CD4-positive, alpha-beta T cell treated with Interleukin-17A for 4 hours (primary cell): ENCODE measurements at regions not wholly inside any gene's neighbourhood (a gene's known extent, or its start where the extent isn't known, plus 50 kb on each side); places are given as distances from the start of the nearest gene placed in this dataset.

Source experiments
- DNase-seq: peaks from one replicate; pipeline ENCODE4 v3.0.0-alpha.2; 2020; ENCODE audit warnings: mixed read lengths

GRCh38 chr11:15861256-15861655 lies 495.1 kb downstream of the SOX6 start:
- DNase-seq, result no peak

- no peak for DNase-seq
These were observed 492.9 kb downstream of the SOX6 start for GRCh38 chr11:15863411-15863810.

GRCh38 chr11:15864026-15864805 lies 492.1 kb downstream of the SOX6 start:
- no peak for DNase-seq

- no peak for DNase-seq
These were observed 490.9 kb downstream of the SOX6 start for GRCh38 chr11:15865212-15865987.

DNA sequence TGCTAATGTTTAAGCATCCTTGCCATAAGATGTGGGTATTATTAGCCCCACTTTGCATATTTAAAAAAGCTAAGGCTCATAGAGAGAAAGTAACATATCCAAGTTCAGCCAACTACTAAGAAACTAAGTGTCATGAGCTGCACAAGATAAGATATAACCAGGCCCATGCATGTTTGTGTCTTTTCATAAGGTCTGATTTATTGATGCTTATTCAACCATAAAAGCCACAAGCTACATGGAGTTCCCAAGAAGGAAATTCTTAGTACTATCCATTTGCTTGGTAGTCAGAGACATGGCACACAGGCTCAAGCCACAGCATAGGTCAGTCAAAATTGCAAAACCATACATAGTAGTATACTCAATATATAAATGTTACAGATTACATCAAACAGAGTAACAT lies 488.5 kb downstream of the SOX6 start:
- no peak for DNase-seq

GRCh38 chr11:15870911-15871310 lies 485.4 kb downstream of the SOX6 start:
- no peak for DNase-seq

GRCh38 chr11:15871904-15872626 lies 484.3 kb downstream of the SOX6 start:
- DNase-seq, result no peak

DNA sequence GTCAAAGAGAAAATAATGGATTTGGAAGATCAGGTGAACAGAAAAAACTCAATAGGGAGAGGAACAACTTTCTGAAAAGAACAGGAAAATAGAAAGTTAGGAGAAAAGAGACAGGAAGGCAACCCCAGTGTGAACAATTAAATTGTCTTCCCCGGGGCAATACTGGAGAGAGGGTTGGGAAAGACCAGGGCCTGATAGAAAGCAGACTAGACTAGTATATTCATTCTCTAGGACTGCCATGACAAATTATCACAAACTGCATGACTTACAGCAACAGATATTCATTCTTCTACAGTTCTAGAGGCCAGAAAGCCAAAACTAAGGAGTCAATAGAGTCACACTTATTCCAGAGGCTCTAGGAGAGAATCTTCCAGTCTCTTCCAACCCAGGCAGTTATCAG lies 482.8 kb downstream of the SOX6 start:
- no peak for DNase-seq

DNA sequence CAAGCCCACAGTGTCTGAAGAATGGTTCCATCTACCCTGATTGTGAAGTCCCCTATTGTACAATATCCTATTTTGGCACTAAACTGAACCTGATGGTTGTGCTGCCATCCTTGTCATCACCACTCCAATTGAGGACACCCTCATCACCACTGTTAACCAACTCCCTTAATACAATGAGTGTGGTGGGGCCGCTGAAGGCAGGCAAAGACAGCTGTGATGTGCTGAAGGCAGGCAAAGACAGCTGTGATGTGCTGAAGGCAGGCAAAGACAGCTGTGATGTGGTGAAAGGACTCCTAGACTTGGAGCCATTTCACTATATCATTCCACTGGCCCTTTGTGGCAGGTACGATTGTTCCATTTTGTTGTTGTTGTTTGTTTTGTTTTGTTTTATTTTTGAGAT lies 481.6 kb downstream of the SOX6 start:
- DNase-seq, result no peak

- DNase-seq, result no peak
These were observed 481.0 kb downstream of the SOX6 start for GRCh38 chr11:15875393-15875792.

GRCh38 chr11:15875943-15876342 lies 480.4 kb downstream of the SOX6 start:
- no peak for DNase-seq

GRCh38 chr11:15878756-15879155 lies 477.6 kb downstream of the SOX6 start:
- DNase-seq, result no peak

- DNase-seq, result no peak
These were observed 476.1 kb downstream of the SOX6 start for GRCh38 chr11:15880291-15880690.

DNA sequence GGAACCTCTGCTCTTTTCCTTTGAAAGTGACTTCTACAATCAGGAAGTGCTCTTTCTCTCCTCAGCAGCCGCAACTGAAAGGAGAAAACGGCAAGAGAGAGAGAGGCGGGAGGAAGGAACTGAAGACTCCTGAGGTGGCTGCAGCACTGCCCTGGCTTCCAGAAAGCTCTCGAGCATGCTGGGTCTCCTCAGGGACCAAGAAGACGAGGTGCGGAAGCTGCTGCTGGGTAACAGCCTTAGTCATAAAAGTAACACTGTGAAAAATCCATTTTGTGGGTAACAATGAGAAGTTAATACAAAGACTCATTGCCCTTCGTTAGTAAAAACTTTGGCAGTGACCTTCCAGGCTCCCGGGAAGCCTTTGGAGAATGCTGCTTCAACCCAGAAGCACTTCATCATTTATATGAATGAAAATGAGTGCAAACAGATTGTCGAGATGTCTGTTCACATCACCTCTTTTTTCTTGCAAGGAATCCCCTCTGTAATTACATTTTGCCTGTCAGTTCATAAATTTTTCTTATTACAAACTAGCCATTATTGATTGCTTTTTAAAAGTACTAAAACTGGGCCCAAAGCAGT lies 473.4 kb downstream of the SOX6 start:
- DNase-seq, result no peak

DNA sequence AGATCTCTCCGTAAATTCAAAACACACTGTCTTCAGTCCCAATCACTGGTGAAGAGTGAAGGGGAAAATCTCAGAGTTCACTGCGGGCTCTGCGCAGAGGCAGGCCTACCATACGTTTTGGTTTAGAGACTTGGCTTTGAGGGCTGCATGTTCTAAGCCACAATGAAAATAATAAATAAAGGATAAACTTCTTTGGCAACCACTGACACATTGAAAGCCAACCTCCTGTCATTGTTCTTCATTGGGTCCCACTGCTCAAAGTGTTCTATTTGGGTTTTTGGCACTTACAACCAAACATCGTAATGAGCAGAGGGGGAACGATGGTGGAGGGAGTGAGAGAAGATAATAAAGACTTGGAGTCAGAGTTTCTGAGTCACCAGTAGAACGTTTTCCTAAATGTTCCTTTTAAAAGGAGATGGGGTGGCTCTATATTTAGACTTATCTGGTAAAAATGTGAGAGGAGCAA lies 472.9 kb downstream of the SOX6 start:
- no peak for DNase-seq

- no peak for DNase-seq
These were observed 472.2 kb downstream of the SOX6 start for GRCh38 chr11:15884141-15884540.

GRCh38 chr11:15884777-15885540 lies 471.4 kb downstream of the SOX6 start:
- DNase-seq, result no peak

DNA sequence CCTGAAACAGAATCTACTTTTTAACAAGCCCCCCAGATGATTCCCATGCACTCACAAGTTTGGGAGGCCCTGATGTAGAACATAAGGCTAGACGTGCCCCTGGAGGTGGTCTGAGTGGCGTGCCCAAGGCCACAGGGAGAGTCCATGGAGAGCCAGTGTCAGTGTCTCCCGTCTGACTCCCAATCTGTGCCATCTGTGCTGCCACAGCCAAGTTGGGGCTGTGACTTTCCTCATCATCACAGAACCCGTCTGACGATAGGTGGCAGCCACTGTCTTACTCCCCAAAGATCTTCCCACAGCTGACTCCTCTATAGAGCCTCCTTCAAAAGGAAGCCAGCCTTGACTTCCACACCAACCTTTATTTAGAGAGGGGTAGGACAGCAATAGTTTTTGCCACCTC lies 470.5 kb downstream of the SOX6 start:
- DNase-seq, result no peak

DNA sequence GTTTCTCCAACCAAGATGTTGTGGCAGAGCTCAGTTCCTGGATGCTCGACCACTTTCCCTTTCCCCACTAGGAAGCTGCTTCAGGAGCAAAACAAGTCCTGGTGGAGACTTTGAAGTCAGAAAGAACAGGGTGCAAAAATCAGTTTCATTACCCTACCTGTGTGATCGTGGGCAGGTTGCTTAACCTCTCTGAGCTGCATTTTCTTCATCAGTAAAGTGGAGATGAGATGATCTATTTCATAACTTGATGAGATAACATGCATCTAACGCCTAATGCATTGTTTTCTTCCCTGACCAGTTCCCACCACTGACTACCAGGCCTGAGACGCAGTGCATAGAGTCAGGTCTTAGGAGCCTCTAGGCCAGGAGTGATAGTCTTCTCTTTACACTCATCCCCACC lies 470.0 kb downstream of the SOX6 start:
- no peak for DNase-seq

DNA sequence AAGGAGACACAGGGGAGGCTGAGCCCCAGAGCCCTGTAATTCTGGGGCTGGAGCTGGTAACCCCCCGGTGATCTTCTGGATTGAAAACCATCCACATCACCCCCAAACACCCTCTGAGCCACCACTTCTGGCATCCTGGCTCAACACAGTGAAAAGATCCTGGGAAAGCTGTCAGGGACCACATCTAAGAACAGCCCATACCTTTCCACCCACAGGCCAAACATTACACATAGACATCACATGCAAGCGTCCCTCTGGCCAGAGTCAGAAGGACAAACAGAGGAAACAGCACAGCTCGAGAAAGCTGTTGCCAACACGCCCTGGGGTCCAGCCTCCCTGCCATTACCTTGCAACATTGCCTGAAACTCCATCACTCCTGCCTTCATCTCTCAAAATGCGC lies 469.5 kb downstream of the SOX6 start:
- no peak for DNase-seq

DNA sequence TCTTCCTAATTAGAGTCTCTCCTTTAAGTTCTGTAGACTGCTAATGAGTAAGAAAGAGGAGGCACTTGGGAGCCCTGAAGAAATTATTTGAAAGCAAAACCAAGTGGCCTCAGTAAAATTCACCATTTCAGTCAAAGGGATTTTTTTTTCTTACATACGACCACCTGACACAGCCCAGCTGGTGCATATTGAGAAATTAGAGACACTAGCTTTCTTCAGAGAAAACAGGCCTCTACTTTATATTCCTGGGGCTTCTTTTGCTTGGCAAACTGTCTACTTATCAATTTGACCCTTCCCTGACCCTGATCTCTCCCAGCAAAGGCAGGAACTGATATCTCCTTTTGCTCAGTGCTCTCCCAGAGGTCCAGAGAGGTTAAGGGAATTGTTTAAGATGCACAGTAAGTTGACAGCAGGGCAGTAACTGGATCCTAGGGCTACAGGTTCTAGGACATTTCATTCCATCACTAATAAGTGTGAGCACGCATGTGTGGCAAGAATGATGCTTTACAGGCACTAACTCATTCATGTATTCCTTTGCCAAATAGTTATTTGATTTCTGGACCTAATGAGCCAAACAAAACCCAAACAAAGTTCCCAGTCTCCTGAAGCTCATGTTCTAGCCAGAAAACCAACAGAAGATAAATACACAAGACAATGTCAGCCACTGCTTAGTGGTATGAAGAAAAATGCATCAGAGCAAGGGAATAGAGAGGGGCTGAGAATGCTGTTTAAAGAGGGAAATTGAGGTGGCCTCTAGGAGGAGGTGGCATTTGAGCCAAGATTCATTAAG lies 467.6 kb downstream of the SOX6 start:
- DNase-seq, result no peak
